ENCODE measurements at regions not wholly inside any gene's neighbourhood (a gene's known extent, or its start where the extent isn't known, plus 50 kb on each side); places are given as distances from the start of the nearest gene placed in this dataset.

DNA sequence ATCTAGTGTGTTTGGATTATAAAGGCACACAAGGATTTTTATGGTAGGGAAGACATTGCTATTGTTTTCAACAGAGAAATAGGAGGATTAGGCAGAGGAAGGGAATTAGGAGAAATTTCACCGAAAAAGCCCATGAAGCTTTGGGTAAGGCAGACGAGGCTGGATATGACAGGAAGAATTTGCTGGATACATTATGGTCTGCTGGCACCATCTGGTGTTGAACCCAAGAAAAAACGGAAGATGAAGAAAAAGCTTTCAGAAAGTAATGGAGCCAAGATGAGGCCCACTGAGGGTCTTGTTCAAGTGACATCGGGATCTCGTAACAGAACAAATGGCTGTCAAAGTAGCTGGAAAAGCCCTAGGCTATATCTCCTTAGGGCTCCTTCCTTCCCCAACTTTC is 56.5 kb downstream of the OR2J2 start (continued):
- TF ChIP-seq RAD21 (CRISPR knock-in tag; conservative IDR thresholded peaks at IDR 0.05 in 1 of 2, IDR thresholded peaks at IDR 0.05 in 1 of 2) (peak in 1 of 2 experiments; percentile 54; a peak in 2 of 4 replicates), SMC3 (conservative IDR thresholded peaks at IDR 0.05; ENCODE audit: insufficient read depth, low read depth, low read length) (0 out of 2 replicates have a peak, but pooled peaks have one; percentile 5), PCBP1 (IDR thresholded peaks at IDR 0.05; ENCODE audit: low read depth, low read length, poor library complexity, severe bottlenecking) (no peak)

DNA sequence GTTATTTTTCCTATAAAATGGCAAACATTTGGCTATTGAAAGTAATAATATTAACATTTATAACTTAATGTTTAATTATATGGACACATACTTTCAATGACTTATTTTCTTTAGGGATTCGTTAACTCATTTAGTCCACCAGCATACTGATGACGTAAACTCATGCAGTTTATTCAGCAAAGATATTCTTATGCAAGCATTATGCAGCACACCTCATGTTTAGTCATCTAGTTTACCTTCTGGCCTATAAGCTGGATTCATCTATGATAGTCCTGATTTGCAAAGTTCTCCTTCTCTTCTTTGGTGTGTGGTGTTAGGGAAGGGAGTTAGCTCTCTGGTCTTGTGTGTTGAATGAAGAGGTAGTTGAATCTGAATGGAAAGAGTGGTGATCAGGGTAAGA is 60.0 kb downstream of the OR2J2 start:
- ATAC-seq (no peak), DNase-seq (ENCODE audit: extremely low read depth in 1 of 4, low spot score in 3 of 4) (no peak), FAIRE-seq (no peak)
- CTCF ChIA-PET (ENCODE audit: low intra/inter-chr PET ratio) = no interaction called here
- Histone ChIP-seq H3K9ac (ENCODE audit: insufficient read depth in 1 of 2, low read depth in 2 of 2, low read length in 2 of 2) (no peak overlapping the region), H3K4me3 (no peak overlapping the region), H2AFZ (ENCODE audit: low read depth, low read length) (no peak overlapping the region), H3K4me2 (ENCODE audit: insufficient read depth, low read length) (no peak overlapping the region), H3K9me3 (replicated peaks; ENCODE audit: control insufficient read depth, insufficient read depth, low read depth, low read length) (no peaks in the 10 kb centered on the region), H3K27ac (ENCODE audit: extremely low read depth, low read depth, low read length) (no peak overlapping the region), H3K36me3 (ENCODE audit: control insufficient read depth, insufficient read depth, low read length) (no peaks in the 10 kb centered on the region), H3K4me1 (replicated peaks in 1 of 2; ENCODE audit: control insufficient read depth in 2 of 2, insufficient read depth in 2 of 2, low read length in 2 of 2) (no peaks in the 10 kb centered on the region), H4K20me1 (replicated peaks; ENCODE audit: control insufficient read depth, insufficient read depth, low read length) (no peaks in the 10 kb centered on the region), H3K27me3 (ENCODE audit: control insufficient read depth in 2 of 2, insufficient read depth in 2 of 2, low read length in 2 of 2) (no peaks in the 10 kb centered on the region; a peak in 2 of 5 replicates), H3K9me1 (ENCODE audit: control insufficient read depth, insufficient read depth, low read length) (no peaks in the 10 kb centered on the region), H3K79me2 (ENCODE audit: control insufficient read depth, insufficient read depth, low read length) (no peaks in the 10 kb centered on the region)
- intact Hi-C loops (cut with micrococcal nuclease) = no loop called here
- POLR2A ChIA-PET = interaction anchor here (0.6 kb wide), 1 partner anchor 1069 kb away, joined by 3 read pairs; no protein-coding TSS in a partner anchor
- no TSS peak for BruUV-seq (replicated peaks)
- 0% methylated on average over 2 of the region's 2 CpGs for WGBS (ENCODE audit: insufficient coverage, low coverage, missing lambda C conversion rate)
- in situ Hi-C loops (cut with MboI) = no loop called here
- no peak for TF ChIP-seq E2F5 (CRISPR knock-in tag; IDR thresholded peaks at IDR 0.05)
- TF ChIP-seq ZNF586 (CRISPR knock-in tag; conservative IDR thresholded peaks at IDR 0.05) = no peak
- TF ChIP-seq SRSF9 (IDR thresholded peaks at IDR 0.05; ENCODE audit: borderline replicate concordance, low read depth, low read length) = no peak
- TF ChIP-seq MCM7 (IDR thresholded peaks at IDR 0.05) = no peak
- no peak for TF ChIP-seq ZNF23 (CRISPR knock-in tag; IDR thresholded peaks at IDR 0.05)
- TF ChIP-seq NCOR1 (IDR thresholded peaks at IDR 0.05) = no peak
- no peak for TF ChIP-seq GABPB2 (CRISPR knock-in tag; conservative IDR thresholded peaks at IDR 0.05)
- TF ChIP-seq ETV5 (CRISPR knock-in tag; IDR thresholded peaks at IDR 0.05; ENCODE audit: low read depth) = no peak
- TF ChIP-seq ASH1L (IDR thresholded peaks at IDR 0.05; ENCODE audit: borderline replicate concordance, low read depth, partially characterized antibody) = no peak
- no peak for TF ChIP-seq RNF219 (CRISPR knock-in tag; IDR thresholded peaks at IDR 0.05)
- TF ChIP-seq TEAD2 (tag; IDR thresholded peaks at IDR 0.05) = no peak
- no peak for TF ChIP-seq NBN (IDR thresholded peaks at IDR 0.05; ENCODE audit: low read depth)
- TF ChIP-seq KLF6 (CRISPR knock-in tag; IDR thresholded peaks at IDR 0.05; ENCODE audit: borderline replicate concordance) = no peak
